Left colon (tissue), 2 donors: ENCODE measurements at regions not wholly inside any gene's neighbourhood (a gene's known extent, or its start where the extent isn't known, plus 50 kb on each side); places are given as distances from the start of the nearest gene placed in this dataset.

ENCODE experiments used
- ATAC-seq: fragments of 200-7000 bp; cut with Tn5 transposase; one replicate; pipeline ENCODE4 v1.9.1; 2020; ENCODE audit warnings: mild to moderate bottlenecking, moderate library complexity
- DNase-seq, 2 donors: peaks; one replicate each; pipeline ENCODE4 v3.0.0-alpha.2; 2020
- intact Hi-C, 2 donors: fragments of 100-400 bp; cut with DNase I in 1 of 2; cut with micrococcal nuclease in 1 of 2; formaldehyde crosslinking; loops; one replicate each; pipeline versions ENCODE4 v1.11.2 to v1.14.0; 2022; cut with DNase I, micrococcal nuclease
- donor health status: DM: no; HTN: no; CAD: no.
- donor health status: DM: yes; HTN: yes; CAD: no.

- ATAC-seq (no peak), DNase-seq (no peak)
- intact Hi-C loops, result no loop called here
Measured at GRCh38 chr18:41529093-41529492, 425.9 kb upstream of the PIK3C3 start.

GRCh38 chr18:41526054-41526453, 429.0 kb upstream of the PIK3C3 start:
- intact Hi-C loops, result no loop called here
- DNase-seq, result no peak
- no peak for ATAC-seq

GRCh38 chr18:41524674-41525470, 430.2 kb upstream of the PIK3C3 start:
- intact Hi-C loops, result no loop called here
- ATAC-seq (no peak), DNase-seq (no peak)

GRCh38 chr18:41517142-41517541, 437.9 kb upstream of the PIK3C3 start:
- ATAC-seq (no peak), DNase-seq (no peak)
- intact Hi-C loops, result no loop called here

GRCh38 chr18:41513438-41513837, 441.6 kb upstream of the PIK3C3 start:
- no peak for DNase-seq
- ATAC-seq, result no peak
- intact Hi-C loops, result no loop called here

- intact Hi-C loops, result no loop called here
- DNase-seq (no peak), ATAC-seq (no peak)
Measured at GRCh38 chr18:41504316-41504715, 450.7 kb upstream of the PIK3C3 start.

- no peak for ATAC-seq
- intact Hi-C loops, result no loop called here
- no peak for DNase-seq
Measured at GRCh38 chr18:41501848-41502247, 453.2 kb upstream of the PIK3C3 start.

GRCh38 chr18:41499345-41499744, 455.7 kb upstream of the PIK3C3 start:
- DNase-seq (no peak), ATAC-seq (no peak)
- intact Hi-C loops, result no loop called here

- intact Hi-C loops, result no loop called here
- ATAC-seq (no peak), DNase-seq (no peak)
Measured at GRCh38 chr18:41490861-41491260, 464.2 kb upstream of the PIK3C3 start.

GRCh38 chr18:41486575-41486974, 468.5 kb upstream of the PIK3C3 start:
- intact Hi-C loops, result no loop called here
- DNase-seq, result no peak
- no peak for ATAC-seq

- ATAC-seq (no peak), DNase-seq (no peak)
- intact Hi-C loops, result no loop called here
Measured at GRCh38 chr18:41484069-41484468, 471.0 kb upstream of the PIK3C3 start.

GRCh38 chr18:41482501-41482900, 472.5 kb upstream of the PIK3C3 start:
- intact Hi-C loops, result no loop called here
- DNase-seq (no peak), ATAC-seq (no peak)

GRCh38 chr18:41466436-41467160, 488.4 kb upstream of the PIK3C3 start:
- DNase-seq (no peak), ATAC-seq (no peak)
- intact Hi-C loops, result no loop called here

- intact Hi-C loops, result no loop called here
- DNase-seq (no peak), ATAC-seq (no peak)
Measured at GRCh38 chr18:41465386-41465785, 489.6 kb upstream of the PIK3C3 start.

- no peak for DNase-seq
- intact Hi-C loops, result no loop called here
- no peak for ATAC-seq
Measured at GRCh38 chr18:41464278-41464677, 490.8 kb upstream of the PIK3C3 start.

- ATAC-seq, result no peak
- intact Hi-C loops, result no loop called here
- no peak for DNase-seq
Measured at GRCh38 chr18:41462946-41463345, 492.1 kb upstream of the PIK3C3 start.

GRCh38 chr18:41461114-41461513, 493.9 kb upstream of the PIK3C3 start:
- no peak for ATAC-seq
- intact Hi-C loops, result no loop called here
- DNase-seq, result no peak

- ATAC-seq (no peak), DNase-seq (no peak)
- intact Hi-C loops, result no loop called here
Measured at GRCh38 chr18:41459656-41460055, 495.4 kb upstream of the PIK3C3 start.

GRCh38 chr18:41458376-41458775, 496.7 kb upstream of the PIK3C3 start:
- DNase-seq (no peak), ATAC-seq (no peak)
- intact Hi-C loops, result no loop called here

- no peak for DNase-seq
- ATAC-seq, result no peak
- intact Hi-C loops, result no loop called here
Measured at GRCh38 chr18:41457765-41458326, 497.2 kb upstream of the PIK3C3 start.
